HT1080 (cell line): ENCODE measurements at regions not wholly inside any gene's neighbourhood (a gene's known extent, or its start where the extent isn't known, plus 50 kb on each side); places are given as distances from the start of the nearest gene placed in this dataset.
"Not testable (repeated sequence)": the region's sequence is repeated elsewhere in the genome, so short reads cannot be mapped to it uniquely, and the experiment has no call there.

Experiments
- DNase-seq: peaks from one replicate; pipeline ENCODE4 v3.0.0-alpha.2; 2015; ENCODE audit warnings: low read depth

DNA sequence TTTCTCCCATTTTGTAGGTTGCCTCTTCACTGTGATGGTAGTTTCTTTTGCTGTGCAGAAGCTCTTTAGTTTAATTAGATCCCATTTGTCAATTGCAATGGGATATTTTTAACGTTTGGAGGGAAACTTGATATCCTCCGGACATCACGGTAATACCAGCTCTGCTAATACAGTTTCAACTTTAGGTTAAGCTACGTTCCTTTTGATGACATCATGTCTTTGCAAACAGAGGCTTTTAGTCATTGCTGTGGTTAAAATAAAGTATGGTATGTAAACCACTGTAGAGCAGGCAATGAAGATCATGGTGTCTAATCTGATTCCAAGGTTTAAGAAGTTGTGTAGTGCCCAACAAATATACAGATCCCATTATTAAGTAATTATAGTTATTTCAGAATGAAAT lies 168.0 kb upstream of the CHD6 start:
- peak; percentile 59 for DNase-seq

DNA sequence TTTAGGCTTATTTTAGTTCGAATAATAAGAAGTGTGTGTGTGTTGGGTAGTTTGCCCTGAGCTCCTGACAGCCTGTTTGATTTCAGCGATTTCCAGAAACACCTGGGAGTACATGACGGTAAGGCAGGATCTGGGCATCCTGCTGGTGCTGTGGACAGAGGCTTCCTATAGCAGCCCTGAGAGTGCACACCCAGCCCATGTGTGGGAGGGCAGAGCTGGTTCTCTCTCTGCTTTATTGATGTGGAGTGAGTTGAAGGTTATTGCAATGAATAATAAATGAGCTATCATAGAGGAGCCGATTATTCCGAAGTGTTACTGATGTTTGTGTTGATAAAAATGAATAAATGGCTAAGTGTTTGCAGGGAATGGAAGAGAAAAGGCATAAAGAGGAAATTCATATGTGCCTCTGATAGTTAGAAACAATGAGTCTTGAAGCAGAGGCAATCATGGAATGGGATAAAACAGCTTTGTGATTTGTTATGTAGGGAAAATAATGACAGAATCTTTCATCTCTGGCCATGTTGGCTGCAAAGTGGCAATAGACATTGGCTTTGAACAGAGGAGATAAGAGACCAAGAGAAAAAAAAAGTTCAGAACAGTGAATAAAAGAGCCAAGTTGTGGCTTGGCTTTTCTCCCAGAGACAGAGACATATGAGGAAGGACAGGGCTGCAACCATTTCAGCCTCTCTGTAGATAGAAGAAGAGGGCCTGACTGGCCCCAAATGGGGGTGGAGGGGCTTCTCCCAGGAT lies 166.2 kb upstream of the CHD6 start:
- no peak for DNase-seq

DNA sequence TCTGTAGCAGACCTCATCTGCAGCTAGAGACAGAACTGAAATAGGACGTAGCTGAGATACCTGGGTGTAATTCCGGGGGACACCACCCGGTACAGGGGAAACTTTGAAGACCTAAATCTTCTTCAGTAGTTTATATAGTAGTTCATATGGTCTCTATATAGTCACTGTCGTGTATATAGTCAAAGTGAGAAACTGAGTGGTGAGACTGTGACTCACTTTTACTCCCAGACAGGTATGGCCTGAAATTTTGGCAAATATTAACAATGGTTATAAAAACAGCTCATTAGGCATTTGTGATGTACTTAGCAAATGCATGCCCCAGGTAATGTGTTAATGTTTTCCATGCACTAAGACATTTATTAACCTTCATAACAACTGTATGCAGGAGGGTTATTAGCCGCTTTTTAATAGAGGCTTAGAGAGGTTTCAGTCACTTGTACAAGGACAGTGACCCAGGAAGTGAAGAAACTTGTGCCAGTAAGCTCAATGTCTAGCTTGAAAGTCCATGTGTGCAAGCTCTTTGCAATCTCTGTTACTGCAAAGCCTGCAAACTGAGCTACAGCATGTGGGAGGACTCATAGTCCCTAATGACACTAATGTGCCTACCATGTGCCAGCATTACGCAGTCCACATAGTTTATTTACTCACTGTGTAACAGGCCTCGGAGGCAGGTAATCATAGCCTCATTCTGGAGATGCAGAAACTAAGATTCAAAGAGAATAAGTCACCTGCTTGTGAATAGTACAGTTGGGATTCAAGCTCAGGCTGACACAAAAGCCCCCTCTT lies 165.4 kb upstream of the CHD6 start:
- no peak for DNase-seq

DNA sequence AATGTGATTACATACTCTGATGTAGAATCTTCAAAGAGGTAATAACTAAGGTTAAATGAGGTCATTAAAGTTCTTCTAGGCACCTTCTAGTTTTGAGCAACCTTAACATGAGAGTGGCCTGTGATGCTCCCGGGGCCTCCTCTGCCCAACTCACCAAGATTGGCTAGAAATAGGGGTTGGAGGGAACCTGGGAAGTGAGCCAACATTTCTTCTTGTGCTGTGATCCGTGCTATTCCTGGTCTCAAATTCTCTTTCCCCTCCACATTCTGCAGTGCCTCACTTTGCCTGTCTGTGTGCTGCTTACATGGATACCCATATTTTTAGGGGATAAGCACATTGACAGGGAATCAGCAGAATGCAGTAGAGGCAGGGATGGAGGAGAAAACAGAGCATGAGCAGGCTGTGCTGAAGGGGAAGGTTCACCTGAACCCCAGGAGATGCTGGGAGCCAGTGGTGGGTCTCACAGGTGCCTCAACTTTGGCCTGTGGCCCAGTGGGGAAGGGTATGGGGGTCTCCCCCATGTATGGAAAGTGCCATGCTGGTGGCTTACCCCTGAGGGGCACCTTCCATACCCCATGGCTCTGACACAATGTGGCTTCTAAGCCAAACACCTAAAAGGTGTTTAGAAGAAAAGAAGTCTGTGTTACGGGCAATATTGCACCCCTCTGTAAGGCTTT lies 164.7 kb upstream of the CHD6 start:
- DNase-seq: no peak

DNA sequence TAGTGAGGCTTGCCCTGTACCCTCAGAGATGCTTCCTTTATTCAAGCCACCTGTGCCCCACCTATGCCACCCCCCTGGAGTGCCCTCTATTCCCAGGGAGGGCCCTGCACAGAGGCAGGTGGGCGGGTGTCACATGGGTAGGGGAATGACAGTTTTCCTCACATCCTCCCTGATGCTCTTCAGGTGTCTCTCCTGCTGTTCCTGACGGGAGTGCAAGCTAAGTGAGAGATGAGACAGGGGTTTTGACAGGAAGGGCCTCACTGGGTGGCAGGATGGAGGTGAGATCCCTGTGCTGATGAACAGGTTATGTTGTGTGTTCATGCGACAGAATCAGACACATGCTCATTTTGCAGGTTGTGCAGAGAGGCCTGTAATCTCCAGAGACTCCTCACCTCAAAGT lies 164.1 kb upstream of the CHD6 start:
- no peak for DNase-seq

DNA sequence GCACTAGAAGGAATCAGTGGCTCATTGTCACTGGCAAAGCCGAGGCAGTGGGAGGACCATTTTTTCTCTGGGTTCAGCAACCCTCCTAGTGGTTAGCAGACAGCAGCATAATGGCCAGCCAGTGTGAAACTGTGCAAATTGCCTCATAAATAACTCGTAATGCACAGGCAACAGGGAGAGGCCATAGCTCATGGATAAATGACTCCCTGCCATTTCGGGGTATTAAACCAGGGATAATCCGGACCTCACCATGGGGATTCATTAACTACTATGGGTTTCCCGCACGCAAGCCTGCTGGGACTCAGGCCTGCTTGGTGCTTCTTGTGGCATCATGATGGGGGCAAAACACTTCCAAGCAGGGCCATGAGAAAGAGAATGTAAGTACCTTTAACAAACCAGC lies 158.2 kb upstream of the CHD6 start:
- DNase-seq: no peak

DNA sequence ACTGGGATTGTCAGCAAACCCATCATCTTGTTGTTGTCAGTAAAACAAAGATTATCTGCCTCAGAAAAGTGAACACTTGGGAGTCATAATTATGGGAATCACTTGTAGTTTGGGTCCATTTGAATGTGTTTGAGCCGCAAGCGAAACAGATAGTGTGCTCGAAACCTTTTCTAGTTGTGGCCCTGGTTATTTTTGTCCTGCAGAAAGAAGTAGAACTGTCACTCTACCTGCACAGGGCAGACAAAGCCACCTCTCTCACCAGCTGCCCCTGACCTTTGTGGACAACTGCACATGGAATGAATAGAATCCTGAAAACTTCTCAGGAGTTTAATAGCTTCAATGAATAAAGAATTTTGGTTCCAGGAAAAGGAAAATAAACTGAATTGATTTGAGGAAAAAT lies 156.1 kb upstream of the CHD6 start:
- no peak for DNase-seq

DNA sequence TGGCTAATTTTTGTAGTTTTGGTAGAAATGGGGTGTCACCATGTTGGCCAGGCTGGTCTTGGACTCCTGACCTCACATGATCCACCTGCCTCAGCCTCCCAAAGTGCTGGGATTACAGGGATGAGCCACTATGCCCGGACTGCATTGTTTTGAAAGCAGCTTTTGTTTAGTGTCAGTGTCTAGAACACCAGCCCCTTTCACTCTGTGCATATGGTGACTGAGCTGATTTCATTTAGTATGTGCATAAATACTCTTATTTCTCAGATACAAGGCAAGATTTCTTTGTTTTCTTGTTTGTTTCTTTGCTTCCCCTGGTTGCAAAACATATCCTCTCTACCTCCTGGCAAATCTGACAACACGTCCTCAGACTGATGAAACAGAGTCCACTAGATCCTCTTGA lies 152.8 kb upstream of the CHD6 start:
- no peak for DNase-seq

DNA sequence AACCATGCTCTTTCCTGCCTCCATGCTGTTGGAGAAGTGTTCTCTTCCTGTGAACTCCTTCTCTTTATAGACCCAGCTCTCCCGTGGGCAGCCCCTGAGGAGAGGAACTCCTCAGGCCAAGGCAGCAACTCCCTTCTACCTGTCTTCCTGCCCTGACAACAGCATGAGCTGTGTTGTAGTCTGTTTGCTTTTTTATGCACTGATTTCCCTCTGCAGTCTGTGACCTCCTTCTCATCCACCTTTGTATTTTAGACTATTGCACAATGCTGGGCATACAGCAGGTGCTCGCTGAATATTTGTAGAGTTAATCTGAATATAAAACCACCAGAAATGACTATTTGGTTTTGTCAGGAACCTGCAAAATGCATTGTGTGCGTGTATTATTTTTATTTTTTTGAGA lies 152.2 kb upstream of the CHD6 start:
- no peak for DNase-seq

DNA sequence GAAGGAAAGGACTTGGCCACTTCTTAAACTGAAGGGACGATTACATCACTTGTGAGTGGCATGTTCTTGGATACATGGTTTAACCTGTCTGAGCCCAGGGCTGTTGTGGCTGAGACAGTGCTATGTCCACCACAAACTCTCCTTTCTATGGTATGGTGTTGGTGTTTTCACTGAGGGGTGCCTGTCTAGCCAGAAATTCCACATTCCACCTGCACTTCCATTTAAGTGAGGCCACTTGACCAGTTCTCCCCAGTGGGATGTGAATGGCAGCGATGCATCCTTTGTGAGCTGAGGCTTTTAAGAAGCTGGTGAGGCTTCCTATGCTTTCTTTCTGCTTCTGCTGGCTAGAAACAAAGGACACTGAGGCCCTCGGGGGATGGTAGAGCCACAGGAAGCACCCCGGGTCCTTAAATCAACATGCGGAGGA lies 151.4 kb upstream of the CHD6 start:
- DNase-seq: no peak

DNA sequence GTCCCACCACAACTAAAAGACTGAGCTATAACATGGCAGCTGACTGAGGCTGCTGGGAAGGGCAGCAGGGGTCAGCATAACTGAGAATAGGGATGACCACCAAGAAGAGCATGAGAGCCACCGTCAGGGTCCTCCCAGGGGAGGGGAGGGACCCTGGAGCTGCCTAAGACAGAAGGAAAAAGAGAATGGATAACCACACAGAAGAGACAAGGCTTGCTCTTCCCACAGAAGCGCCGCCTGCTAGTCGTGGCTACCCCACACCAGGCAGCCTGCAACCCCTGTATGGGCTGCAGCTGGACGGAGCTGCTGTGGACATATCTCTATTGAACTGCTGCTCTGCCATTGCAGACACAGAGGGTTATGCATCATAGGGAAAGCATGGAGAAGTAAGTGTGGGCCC lies 132.0 kb upstream of the CHD6 start:
- no peak for DNase-seq

DNA sequence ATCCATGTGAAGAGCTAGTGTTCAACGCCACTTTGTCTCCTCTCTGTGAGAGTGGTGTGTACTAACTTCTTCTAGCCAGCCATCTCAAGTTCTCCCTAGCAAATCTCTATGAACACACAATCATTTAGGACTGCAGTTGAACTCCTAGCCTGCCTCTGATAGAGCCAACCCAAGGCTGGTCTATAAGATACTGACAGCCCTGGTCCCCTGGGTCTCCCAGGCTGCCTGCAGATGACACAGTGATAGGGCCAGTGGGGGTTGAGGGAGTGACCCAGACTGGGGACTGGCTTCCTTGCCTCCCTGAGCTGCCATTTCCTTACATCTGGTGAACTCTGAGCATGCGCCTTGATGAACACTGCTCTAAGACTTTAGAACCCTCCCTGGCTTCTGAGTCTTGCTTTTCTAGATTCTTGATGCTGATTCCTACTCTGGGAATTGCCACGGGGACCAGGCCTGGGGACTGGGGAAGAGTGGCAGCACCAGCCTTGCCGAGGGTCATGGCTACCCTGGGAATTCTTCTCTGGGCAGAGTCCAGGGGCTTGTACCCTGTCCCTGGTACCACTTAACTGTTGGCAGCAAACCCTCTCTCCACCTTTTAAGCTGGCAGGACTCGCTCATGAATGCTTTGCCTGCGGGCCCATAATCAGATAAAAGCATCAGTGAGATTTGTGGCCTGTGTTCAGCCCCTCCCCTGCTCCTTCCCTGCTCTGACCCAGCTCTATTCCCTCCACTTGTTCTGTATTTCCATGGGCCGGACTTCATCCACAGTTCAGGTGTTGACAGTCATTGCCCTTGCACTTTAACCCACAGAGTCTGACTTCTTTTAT lies 130.8 kb upstream of the CHD6 start:
- no peak for DNase-seq

DNA sequence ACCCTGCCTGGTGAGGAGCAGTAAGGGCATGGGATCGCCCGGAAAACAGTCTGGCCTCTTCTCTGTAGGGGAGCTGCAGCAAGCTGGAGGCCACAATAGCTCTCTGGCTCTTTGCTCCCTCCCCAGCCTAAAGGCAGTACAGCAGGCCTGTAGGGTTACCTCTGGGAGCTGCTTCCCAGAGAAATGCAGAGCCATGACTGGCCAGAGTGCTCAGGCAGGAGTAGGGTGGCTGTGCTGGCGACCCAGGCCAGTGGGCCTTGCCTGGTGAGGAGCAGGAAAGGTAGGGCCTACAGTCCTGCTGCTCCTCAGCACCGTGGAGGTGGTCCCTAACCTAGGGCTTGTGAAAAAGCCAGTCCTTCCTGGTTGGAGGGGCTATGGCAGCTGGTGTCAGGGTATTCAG lies 129.9 kb upstream of the CHD6 start:
- no peak for DNase-seq

DNA sequence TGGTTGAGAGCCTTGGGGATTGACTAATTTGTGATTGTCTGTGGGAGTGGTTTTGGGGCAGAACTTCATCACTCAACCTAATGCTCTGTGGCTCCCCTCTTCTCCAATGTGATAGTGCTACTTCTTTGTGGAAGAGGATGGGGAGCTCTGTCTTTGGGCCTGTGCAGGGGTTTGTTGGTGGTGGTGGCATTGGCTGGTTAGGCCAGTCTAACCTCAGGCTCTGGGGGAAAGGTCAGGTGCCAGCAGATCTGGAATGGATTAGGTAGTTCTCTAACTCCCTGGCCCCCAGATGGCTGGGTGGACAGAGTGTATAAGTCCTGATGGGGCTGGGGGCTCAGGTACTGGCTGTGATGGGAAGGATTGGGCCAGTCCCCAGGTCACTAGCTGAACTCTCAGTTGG lies 129.0 kb upstream of the CHD6 start:
- no peak for DNase-seq

DNA sequence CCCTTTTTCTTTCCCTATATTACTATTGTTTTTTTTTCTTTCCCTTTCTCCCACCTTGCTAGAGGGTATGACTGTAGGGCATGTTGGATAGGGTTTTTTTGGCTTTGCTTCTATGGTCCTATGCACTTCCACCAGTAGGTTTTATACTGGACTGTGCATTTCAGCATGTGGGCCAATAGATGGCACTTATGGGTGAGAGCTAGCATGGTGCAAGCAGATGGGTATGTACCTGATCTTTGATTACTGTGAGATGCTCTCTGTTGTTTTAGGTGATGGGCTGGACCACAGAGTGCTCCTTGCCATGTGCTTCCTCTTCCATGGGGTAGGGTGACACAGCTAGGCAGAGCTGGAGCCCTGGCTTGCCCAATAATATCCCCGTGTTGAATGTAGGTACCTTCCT lies 128.5 kb upstream of the CHD6 start:
- no peak for DNase-seq

DNA sequence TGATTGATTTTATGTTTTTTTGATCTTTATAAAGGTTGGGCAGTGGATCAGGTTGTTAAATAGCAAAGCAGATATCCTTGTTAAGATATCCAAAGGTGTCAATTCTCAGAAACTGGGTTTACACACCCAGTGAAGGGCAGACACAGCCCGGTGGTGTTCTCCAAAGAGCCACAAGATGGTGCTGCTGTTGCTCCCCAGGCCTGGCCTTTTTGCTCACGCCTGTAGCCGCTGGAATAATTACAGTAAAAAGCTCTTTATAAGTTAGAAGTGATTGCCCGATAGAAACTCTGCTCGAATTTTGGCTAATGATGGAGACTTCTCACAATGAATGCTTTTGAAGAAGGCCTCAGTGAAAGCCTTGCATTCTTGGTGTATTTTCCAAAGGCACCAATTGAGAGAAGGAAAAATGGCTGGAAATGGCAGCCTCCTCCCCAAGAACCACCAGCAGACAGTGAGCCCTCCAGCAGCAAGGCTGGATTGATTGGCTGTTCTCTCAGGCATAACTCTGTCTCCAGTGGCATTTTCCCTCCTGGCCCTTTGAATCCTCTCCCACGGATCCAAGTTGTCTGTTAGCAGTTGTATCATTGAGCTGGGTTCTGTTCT lies 120.5 kb upstream of the CHD6 start:
- DNase-seq: peak; percentile 17

DNA sequence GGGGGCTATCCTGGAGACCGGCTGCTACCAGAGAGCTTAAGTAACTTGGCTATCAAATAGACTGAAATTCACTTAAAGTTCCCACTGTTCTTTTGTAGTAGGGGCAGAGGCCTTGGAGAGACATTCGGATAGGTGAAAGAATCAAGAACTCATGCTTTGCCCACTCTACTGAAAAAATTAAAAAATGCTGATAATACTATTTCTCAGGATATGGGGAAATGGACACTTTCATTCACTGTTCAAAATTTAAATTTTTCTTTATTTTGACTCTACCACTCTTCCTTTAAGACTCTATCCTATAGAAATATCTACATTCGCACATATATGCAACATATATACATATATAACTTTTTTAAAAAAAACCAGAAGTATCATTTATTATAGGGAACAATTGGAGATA lies 117.8 kb upstream of the CHD6 start:
- no peak for DNase-seq

DNA sequence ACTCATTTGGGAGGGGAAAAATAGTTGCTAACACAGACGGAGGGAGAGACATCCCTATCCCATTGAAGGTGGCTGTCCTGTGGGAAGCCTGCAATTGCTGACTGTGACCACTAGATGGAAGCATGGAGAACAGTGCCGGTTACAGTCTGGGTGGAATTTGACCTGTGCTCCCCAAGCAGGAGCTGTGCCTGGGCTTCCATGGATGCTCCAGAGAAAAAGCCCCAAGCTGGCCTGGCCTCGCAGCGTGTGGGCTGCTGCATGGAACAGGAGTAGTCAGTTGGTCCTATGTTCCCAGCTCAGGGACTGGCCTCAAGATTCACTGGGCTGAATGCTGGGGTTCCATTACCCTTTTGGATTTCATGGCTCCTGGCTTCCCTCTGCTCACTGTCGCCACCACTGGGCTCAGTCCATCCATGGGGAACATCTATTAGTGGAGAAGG lies 116.3 kb upstream of the CHD6 start:
- peak; percentile 45 for DNase-seq

DNA sequence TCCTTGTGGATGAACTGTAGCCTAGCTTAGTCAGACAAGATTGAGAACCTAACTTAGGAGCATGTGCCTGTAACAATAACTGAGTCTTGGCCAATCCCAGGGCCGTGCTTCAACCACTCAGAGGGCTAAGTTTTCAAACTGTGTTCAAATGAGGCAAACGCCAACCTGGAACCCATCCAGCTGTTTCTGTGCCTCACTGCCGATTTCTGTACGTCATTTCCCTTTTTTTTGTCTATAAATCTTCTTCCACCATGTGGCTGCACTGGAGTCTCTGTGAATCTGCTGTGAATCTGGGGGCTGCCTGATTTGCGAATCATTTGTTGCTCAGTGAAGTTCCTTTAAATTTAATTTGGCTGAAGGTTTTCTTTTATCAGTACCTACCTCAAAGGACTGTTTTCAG lies 115.0 kb upstream of the CHD6 start:
- peak; percentile 13 for DNase-seq

DNA sequence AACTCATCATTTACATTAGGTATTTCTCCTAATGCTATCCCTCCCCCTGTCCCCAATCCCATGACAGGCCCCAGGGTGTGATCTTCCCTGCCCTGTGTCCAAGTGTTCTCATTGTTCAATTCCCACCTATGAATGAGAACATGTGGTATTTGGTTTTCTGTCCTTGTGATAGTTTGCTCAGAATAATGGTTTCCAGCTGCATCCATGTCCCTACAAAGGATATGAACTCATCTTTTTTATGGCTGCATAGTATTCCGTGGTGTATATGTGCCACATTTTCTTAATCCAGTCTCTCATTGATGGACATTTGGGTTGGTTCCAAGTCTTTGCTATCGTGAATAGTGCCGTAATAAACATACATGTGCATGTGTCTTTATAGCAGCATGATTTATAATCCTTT lies 113.0 kb upstream of the CHD6 start:
- DNase-seq: not testable (repeated sequence)

DNA sequence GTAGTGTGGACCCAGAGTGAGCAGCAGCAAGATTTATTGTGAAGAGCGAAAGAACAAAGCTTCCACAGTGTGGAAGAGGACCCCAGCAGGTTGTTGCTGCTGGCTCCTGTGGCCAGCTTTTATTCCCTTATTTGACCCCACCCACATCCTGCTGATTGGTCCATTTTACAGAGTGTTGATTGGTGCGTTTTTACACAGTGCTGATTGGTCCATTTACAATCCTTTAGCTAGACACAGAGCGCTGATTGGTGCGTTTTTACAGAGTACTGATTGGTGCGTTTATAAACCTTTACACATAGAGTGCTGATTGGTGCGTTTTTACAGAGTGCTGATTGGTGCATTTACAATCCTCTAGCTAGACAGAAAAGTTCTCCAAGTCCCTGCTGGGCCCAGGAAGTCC lies 109.5 kb upstream of the CHD6 start:
- not testable (repeated sequence) for DNase-seq
